HG02763 (cell line): ENCODE measurements at regions not wholly inside any gene's neighbourhood (a gene's known extent, or its start where the extent isn't known, plus 50 kb on each side); places are given as distances from the start of the nearest gene placed in this dataset.

Experiments
- ATAC-seq: cut with Tn5 transposase; IDR thresholded peaks from one replicate; pipeline ENCODE4 v1.9.1; 2021; ENCODE audit warnings: mild to moderate bottlenecking, moderate library complexity; ENCODE audit not compliant: unreplicated experiment

DNA sequence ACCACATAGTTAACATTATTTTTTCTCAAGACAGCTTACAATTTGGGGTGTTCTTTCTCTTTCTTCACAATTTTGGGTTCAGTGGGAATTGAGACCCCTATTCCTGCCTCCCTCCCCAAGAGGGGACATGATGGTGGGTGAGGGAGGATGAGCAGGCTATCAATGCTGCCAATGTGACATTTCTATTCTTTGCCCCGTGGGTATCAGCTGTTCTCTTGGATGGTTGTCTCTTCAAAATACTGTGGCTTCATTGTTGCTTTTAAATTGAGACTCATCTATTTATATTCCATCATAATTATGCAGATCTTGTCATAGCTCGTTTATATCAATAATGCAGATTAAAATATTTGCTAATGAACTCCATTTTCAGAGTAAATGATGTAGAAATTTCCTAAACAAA lies 56.5 kb upstream of the ANO4 start:
- no peak for ATAC-seq

DNA sequence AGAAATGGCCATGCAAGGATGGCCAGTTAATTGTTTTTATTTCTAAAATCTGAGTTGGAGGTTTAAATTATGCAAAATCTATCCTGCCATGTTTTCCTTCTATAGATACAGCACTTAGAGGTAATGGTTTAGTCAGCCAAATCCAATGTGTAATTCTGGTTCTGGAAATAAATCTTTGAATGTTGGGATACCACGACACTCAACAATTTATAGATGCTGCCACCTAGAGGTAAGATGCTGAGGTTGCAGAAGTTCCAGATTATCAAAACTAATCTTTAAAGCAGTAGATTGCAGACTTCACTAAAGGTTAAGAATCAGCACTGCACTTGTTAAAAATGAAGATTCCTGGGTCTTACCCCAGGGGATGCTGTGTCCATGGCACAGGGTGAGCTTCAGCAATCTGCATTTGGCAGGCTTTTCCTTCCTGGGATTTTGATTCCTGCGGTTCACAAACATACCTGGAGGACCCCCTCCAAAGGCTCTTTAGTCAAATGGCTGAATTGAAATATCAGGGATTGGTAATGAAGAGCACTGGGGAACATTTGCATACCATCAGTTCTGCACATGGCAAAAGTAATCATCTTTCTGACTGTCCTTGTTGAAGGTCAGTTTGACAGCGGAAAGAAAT lies 53.4 kb upstream of the ANO4 start:
- ATAC-seq, result no peak

DNA sequence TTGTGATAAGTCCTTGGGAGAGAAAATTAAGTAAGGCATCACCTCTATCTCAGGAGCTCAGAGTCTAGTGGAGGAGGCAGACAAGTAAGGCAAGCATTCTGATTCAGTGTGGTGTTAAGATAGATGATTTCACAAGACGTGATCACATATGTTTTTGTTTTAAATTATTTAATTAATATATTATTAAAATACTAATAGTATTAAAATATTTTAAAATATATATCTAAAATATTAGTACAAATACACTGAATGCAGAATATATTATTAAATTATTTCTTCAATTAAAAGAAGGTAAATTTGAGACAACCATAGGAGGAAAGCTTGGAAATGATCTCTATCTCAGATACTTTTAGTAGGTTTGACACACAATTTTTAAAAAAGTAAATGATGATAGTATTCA lies 51.5 kb upstream of the ANO4 start:
- ATAC-seq, result no peak
